SIG-M5 treated with dmso at 0.1 percent for 504 hours (cell line): ENCODE measurements at regions not wholly inside any gene's neighbourhood (a gene's known extent, or its start where the extent isn't known, plus 50 kb on each side); places are given as distances from the start of the nearest gene placed in this dataset.
"Not testable (repeated sequence)": the region's sequence is repeated elsewhere in the genome, so short reads cannot be mapped to it uniquely, and the experiment has no call there.

Experiments used
- DNase-seq: peaks from one replicate; lab custom pipeline; 2025; ENCODE audit not compliant: unreplicated experiment; lab: John Stamatoyannopoulos, UW

- DNase-seq: no peak
Measured at GRCh38 chr6:15930207-15930606, 198.7 kb upstream of the MYLIP start.

- DNase-seq: peak; percentile 70
Measured at GRCh38 chr6:15929685-15930084, 199.2 kb upstream of the MYLIP start.

GRCh38 chr6:15927531-15928225, 201.2 kb upstream of the MYLIP start:
- no peak for DNase-seq

- no peak for DNase-seq
Measured at GRCh38 chr6:15926256-15926655, 202.6 kb upstream of the MYLIP start.

- DNase-seq: no peak
Measured at GRCh38 chr6:15924893-15925292, 204.0 kb upstream of the MYLIP start.

- DNase-seq: no peak
Measured at GRCh38 chr6:15922510-15923250, 206.2 kb upstream of the MYLIP start.

- DNase-seq: no peak
Measured at GRCh38 chr6:15921243-15921642, 207.6 kb upstream of the MYLIP start.

GRCh38 chr6:15916581-15916980, 212.3 kb upstream of the MYLIP start:
- DNase-seq: no peak

GRCh38 chr6:15915508-15916178, 213.2 kb upstream of the MYLIP start:
- DNase-seq: no peak

- no peak for DNase-seq
Measured at GRCh38 chr6:15914553-15914952, 214.3 kb upstream of the MYLIP start.

- no peak for DNase-seq
Measured at GRCh38 chr6:15913573-15913972, 215.3 kb upstream of the MYLIP start.

- DNase-seq: no peak
Measured at GRCh38 chr6:15912505-15913400, 216.1 kb upstream of the MYLIP start.

- DNase-seq: no peak
Measured at GRCh38 chr6:15911753-15912504, 217.0 kb upstream of the MYLIP start.

- no peak for DNase-seq
Measured at GRCh38 chr6:15909290-15910070, 219.4 kb upstream of the MYLIP start.

GRCh38 chr6:15908871-15909270, 220.0 kb upstream of the MYLIP start:
- no peak for DNase-seq

GRCh38 chr6:15907914-15908518, 220.9 kb upstream of the MYLIP start:
- peak; percentile 5 for DNase-seq

- not testable (repeated sequence) for DNase-seq
Measured at GRCh38 chr6:15907220-15907913, 221.5 kb upstream of the MYLIP start.

GRCh38 chr6:15906420-15907016, 222.4 kb upstream of the MYLIP start:
- peak; percentile 43 for DNase-seq
